HG02981 (cell line): ENCODE measurements at regions not wholly inside any gene's neighbourhood (a gene's known extent, or its start where the extent isn't known, plus 50 kb on each side); places are given as distances from the start of the nearest gene placed in this dataset.

Experiments used
- ATAC-seq: cut with Tn5 transposase; IDR thresholded peaks from one replicate; pipeline ENCODE4 v1.9.1; 2021; ENCODE audit warnings: mild to moderate bottlenecking, moderate library complexity; ENCODE audit not compliant: unreplicated experiment

GRCh38 chr13:53466576-53466975 lies 438.0 kb downstream of the OLFM4 start:
- no peak for ATAC-seq

GRCh38 chr13:53473397-53473796 lies 444.8 kb downstream of the OLFM4 start:
- ATAC-seq = no peak

GRCh38 chr13:53474878-53475277 lies 446.3 kb downstream of the OLFM4 start:
- ATAC-seq = no peak

- ATAC-seq = no peak
Observed at GRCh38 chr13:53490752-53491151, 462.1 kb downstream of the OLFM4 start.

- ATAC-seq = no peak
Observed at GRCh38 chr13:53494406-53494805, 465.8 kb downstream of the OLFM4 start.

- ATAC-seq = no peak
Observed at GRCh38 chr13:53499576-53500133, 471.0 kb downstream of the OLFM4 start.

- ATAC-seq = no peak
Observed at GRCh38 chr13:53501387-53501786, 472.8 kb downstream of the OLFM4 start.

- no peak for ATAC-seq
Observed at GRCh38 chr13:53507741-53508140, 479.1 kb downstream of the OLFM4 start.

- ATAC-seq = no peak
Observed at GRCh38 chr13:53512635-53513034, 484.0 kb downstream of the OLFM4 start.

- no peak for ATAC-seq
Observed at GRCh38 chr13:53513226-53513625, 484.6 kb downstream of the OLFM4 start.

GRCh38 chr13:53520132-53520531 lies 491.5 kb downstream of the OLFM4 start:
- ATAC-seq = no peak

GRCh38 chr13:53522034-53522433 lies 493.4 kb downstream of the OLFM4 start:
- ATAC-seq = no peak

- no peak for ATAC-seq
Observed at GRCh38 chr13:53537586-53537985, 509.0 kb downstream of the OLFM4 start.

- no peak for ATAC-seq
Observed at GRCh38 chr13:53545340-53545941, 516.8 kb downstream of the OLFM4 start.

GRCh38 chr13:53560556-53560955 lies 531.9 kb downstream of the OLFM4 start:
- no peak for ATAC-seq

- no peak for ATAC-seq
Observed at GRCh38 chr13:53562419-53562818, 533.8 kb downstream of the OLFM4 start.

GRCh38 chr13:53568491-53568890 lies 539.9 kb downstream of the OLFM4 start:
- ATAC-seq = no peak

GRCh38 chr13:53569453-53569852 lies 540.8 kb downstream of the OLFM4 start:
- ATAC-seq = no peak

GRCh38 chr13:53601113-53601512 lies 572.5 kb downstream of the OLFM4 start:
- no peak for ATAC-seq

GRCh38 chr13:53605326-53605725 lies 576.7 kb downstream of the OLFM4 start:
- no peak for ATAC-seq

- no peak for ATAC-seq
Observed at GRCh38 chr13:53612200-53612599, 583.6 kb downstream of the OLFM4 start.

- ATAC-seq = no peak
Observed at GRCh38 chr13:53622456-53622855, 593.8 kb downstream of the OLFM4 start.

- no peak for ATAC-seq
Observed at GRCh38 chr13:53623146-53623545, 594.5 kb downstream of the OLFM4 start.
